EL (cell line): ENCODE measurements at regions not wholly inside any gene's neighbourhood (a gene's known extent, or its start where the extent isn't known, plus 50 kb on each side); places are given as distances from the start of the nearest gene placed in this dataset.

Experiments used
- DNase-seq: peaks from one replicate; pipeline ENCODE4 v3.0.0-alpha.2; 2016

DNA sequence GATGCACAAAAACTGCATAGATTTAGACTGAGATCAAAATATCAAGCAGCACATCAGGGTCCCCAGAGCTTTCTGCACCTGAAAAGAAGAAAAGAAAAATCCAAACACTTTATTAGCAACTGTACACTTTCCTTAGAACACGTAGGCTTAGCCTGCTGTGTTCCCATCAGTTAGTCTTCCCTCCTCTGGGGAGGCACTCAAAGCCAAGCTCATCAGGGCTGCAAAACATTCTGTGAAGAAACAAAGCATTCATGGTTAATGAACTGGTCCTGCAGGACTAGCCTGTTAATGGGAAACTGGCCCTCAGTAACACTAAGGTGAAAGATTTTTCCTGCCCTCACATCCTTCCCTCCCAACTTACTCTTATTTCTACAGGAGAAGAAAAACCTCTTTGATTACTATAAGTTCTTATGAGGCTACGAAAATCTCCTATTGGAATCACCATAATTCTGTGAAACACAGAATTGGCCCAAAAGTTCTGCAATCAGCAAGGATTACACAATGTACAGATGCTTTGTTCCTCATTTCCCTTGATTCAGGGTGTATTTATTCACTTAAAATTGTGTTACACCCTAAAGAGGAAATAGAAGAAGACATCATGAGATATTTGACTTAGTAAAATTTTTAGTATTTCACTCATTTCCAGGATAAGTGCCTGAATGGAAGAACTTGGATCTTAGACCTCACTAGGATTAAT lies 901.0 kb upstream of the MAP3K7 start:
- DNase-seq, result no peak

DNA sequence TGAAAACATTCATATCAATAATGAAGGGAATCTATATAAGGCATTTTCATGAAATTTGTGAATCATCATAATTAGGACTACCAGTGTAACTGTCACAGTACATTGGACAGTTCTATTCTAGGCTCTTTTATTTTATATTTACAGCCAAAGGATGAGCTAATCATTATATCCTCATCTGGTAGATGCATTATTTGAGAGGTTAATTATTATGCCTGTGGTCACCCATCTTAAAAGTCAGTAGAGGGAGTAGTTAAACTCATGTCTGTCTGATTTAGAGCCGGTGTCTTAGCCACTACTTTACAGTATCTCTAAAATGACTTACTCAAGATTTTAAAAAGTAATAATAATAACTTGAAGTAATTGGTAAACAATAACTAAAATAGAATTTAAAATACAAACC lies 899.3 kb upstream of the MAP3K7 start:
- DNase-seq, result no peak

DNA sequence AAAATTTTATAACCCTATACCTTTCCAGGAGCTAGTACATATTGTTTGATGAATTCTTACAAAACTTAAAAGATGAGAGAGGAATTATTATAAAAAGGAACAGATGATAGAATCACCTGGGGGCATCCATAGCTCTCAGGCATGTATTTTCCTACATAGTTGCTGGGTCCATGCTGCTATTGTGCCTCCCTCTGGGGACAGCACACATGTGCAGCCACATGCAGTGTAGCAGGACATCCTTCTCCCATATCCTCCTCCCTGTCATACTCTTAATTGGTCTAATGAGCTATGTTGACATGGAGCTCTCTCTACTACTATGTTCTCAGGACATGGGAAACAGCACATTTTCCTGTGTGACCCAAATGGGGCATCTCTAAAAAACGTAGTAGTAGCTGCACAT lies 898.2 kb upstream of the MAP3K7 start:
- no peak for DNase-seq

DNA sequence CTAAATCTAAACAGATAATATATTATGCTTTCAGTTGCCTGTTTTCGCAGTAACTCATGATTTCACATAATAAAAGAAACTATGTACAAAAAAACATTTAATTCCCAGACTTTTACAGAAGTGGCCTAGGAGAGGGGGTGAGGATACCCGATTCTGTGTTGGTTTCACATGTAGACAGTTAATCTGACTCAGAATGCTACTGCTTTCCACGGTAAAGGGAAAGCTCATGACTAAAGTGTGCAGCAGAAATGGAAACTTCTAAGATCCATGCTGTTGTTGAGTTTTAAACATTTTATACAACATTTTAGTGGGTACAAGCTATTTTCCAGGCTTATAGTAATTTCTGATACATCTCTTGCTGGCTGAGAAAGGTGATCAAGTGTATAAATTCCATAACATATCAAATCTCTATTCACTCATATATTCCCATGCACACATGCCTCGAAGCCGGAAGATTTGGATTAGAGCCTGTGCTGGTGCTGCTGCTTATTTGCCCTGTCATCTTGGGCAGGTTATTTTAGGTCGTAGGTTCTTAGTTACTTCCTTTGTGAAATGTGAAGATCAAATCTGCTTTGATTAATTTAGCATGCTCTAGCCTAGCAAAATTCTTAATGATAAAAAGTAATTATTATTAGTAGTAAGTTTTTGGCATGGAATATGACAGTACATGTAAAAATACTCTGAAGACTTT lies 896.7 kb upstream of the MAP3K7 start:
- no peak for DNase-seq

DNA sequence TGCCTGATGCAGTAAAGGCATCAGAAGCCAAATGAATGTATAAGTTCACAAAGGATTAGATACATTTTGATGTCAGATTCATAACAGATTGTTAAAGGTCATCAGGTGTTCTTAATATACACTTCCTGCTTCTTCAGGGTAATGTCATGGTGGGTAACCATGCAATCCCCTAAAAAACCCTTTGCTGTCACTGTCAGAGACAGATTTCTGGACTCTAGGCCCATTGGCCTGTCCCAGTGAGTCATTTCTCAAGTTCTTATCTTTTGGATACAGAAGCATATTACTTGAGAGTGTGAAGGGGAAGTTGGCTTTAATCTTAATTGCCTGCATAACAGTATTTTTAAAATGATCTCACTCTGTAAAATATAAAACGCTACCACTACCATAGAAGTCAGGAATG lies 895.6 kb upstream of the MAP3K7 start:
- no peak for DNase-seq

DNA sequence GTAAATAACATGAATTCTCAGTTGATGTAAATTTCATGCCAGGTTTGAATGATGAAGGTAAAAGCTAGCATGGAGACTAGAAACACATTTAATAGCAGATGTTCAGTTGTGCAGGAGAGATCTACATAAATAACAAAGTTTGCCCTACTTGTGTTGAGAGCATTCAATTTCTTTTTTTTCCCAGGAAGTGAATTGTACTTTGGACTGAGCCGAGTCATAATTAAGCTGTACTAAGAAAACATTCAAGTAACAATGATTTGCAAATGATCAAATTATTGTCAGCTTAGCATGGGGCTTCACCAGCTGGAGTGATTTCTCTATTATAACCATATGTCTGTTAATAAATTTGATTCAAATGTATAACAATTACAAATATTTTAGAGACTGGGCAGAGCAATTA lies 893.5 kb upstream of the MAP3K7 start:
- DNase-seq, result no peak

DNA sequence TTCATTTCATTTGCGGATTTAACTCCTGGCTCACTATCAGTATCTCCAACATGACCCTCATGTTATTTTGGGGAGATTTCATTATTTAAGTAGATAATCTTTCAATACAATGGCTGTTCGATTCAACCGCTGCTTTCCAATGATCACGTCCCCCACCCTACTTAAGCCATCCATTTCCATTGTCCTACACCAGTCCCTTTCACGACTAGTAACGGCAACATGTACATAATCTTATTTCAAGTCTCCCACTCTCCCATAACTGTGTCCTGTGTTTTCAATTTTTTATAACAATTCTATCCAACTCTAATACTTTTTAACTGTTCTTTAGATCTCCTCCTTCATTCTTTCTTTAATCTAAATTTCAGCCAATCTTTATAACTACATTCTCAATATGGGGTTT lies 890.8 kb upstream of the MAP3K7 start:
- DNase-seq, result no peak

DNA sequence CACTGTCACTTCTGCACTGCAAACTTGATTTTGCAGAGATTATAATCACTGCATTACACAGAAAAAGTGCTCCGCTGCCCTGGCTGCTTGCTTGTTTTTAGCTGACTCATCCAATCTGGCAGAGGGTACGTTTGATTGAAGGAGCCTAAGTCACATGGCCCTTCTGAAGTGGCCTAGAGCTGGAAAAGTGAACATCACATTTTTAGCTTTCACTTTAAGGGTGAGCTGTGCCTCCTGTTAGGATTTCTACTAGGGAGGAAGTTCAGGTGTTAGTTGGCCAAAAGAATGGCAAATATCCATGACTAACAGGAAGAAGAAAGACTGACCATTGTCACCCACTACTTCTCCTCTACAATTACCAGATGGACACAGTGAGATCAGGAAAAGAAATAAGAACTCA lies 889.1 kb upstream of the MAP3K7 start:
- peak; percentile 0 for DNase-seq

DNA sequence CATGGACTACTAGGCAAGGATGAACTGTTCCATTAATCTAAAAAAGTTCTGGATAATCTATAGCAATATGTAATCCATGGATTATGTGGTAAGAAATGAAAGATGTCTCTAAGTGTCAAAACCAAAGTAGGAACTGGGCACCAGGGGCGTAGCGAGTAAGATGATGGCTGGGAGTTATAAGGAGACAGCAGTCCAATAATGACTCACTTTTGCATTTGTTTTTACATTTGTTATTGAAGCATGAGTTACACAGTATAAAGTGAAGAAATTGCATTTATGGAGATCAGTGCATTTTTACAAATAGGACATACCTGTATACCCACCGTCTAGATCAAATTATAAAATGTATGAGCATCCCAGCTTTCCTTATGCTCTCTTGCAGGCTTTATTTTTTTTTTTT lies 878.5 kb upstream of the MAP3K7 start:
- no peak for DNase-seq

DNA sequence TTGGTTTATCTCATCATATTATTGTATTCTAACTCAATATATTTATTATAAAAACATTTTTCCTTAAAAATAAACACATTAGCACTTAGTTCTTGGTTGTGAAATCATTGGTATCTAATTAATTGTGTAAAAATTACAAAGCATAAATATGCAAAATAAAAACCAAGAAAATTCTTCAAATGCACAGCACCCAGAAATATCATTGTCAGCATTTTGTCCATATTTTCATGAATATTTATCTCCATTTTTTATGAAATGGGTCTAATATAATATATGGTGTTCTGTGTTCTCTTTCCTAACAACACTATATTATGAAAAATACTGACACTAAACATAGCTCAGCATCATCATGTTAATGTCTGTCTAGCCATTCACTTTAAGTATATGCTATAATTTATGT lies 877.8 kb upstream of the MAP3K7 start:
- DNase-seq, result no peak

DNA sequence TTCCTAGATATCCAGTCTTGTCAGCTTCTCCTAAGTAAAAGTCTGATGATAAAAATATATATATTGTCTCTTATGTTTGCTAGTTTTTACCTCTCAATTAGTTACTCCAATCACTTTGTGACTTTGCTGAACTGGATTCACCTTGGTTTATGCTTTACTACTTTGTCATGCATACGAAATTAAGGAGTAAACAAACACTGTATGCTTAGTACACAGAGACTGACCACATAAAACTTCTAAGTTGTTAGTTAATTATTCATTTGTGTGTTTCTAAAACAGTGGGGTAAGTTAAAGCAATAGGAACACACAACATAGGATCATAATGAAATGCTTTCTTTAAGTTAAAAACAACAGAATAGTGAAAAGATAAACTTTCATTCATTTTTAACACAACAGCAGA lies 877.3 kb upstream of the MAP3K7 start:
- DNase-seq, result no peak

DNA sequence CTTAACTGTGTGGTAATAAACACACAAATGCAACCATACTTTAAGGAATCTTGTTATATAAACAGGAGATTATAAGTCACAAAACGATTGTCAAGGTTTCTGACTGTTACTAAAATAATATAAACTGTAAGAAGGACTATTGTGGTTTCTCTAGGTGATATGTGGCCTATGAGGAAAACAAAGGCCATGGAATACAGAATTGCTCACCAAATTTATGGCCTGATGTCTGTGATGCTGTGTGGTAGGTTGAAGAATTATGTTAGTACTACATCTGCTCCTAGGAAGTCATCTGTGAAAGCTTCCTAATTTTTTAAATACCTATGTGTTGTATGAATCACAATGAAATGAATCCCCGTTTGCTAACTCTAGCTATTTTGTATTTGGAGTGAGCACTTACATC lies 875.4 kb upstream of the MAP3K7 start:
- DNase-seq, result no peak

DNA sequence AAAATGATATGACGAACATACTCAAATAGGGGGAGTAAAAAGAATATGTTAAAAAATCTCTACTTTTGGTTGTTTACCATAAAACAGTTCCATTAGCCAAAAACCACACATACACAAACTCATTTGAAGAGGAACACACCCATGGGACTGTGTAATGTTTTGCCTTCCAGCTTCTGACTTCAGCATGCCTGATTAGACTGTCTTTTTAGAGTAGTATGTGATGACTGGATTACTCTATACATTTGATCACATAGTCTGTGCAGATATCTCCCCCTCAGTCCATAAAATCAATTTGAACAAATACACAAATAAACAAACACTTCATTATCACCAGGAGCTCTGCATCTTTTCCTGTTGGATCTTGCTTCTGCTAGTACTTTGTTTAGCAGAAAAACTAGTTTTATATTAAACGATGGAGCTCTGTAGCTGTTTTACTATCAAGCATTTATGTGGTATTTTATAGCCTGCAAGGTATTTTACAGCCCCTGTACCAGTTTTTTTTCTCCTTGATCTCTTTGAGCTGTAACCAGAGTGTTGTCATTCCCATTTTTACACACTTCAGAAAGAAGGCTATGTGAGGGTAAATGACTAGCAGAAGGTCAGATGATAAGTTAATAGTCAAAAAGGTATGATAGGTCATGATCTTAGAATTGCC lies 866.5 kb upstream of the MAP3K7 start:
- DNase-seq, result no peak

DNA sequence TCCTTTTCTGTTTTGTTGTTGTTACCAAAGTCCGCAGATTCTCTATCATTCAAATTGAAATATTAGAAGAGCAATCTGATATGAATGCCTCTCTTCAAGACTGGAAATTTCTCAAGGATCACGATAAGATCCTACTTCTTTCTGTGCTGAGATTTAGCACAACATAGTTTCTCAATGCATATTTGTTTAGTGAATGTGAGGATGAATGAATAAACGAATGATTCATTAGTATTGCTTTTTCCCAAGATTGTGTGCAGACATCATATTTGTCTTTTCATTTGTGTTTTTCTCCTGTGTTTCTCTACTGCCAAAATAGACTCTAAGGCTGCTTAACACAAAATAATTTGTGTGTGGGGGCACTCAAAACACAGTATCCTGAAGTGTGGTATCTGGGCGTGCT lies 862.7 kb upstream of the MAP3K7 start:
- no peak for DNase-seq

DNA sequence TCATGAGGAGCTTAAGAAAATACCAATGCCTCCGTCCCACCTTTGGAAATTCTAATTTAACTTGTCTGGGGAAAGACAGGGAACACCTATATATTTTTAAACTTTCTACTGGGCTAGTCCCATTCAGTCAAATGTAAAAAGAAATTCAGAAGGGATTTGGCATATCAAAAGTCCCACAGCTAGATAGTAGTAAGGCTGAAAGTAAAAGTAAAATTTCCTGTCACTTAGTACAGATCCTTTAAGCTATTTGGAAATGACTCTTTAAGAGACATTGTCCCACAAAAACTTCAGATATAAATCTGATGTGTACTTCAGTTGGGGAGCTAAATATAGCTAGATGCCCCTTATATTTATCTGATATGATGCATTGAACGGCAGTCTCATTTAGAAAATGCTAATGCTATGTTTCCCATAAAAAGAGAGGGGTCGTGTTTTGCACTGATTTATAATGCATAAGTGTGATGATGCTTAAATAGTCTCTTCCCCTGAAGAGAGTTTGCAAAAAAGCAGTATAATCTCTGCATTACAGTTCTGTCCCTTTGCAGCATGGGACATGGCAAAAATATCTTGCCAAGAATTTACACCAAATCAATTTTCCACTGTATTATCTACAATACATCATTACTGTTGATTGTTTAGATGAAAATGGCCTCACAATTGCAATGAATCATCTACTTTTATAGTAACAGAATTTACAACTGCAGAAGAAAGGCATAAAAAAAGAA lies 860.8 kb upstream of the MAP3K7 start:
- no peak for DNase-seq

DNA sequence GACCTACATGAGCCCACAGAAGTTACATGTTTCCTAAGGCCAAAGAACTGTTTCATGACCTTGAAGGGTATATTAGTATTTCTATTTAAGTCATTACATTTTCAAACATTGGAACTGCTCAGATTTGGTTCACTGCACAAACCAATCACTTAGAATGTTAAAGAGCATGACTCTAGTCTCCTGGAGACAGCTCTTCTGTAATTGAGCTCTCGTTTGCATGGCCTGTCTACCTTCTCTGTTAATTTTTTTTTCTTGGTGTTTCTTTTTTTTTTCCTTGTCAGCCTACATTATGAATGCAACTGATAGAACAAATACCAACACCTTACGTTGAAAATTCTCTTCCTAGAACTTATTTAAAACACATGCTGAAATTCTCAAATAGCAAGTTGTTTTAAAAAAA lies 860.2 kb upstream of the MAP3K7 start:
- DNase-seq, result no peak

DNA sequence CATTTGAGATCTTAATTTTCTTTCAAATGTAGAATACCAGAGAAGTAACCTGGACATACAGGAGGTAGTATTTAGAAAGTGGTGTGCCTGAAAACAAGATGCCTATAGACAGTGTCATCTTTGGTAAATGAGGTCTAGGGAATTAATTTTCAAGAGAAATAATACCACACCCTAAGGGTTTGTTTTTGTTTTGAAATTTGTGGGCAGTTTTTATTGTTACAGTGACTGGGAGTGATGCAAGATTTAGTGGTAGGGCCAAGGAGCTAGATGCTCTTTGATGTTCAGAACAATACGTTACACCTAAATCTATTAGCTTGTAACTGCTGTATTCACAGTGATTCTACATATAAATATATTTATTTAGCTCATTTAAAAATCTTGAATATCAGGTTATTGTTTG lies 856.5 kb upstream of the MAP3K7 start:
- DNase-seq, result no peak

DNA sequence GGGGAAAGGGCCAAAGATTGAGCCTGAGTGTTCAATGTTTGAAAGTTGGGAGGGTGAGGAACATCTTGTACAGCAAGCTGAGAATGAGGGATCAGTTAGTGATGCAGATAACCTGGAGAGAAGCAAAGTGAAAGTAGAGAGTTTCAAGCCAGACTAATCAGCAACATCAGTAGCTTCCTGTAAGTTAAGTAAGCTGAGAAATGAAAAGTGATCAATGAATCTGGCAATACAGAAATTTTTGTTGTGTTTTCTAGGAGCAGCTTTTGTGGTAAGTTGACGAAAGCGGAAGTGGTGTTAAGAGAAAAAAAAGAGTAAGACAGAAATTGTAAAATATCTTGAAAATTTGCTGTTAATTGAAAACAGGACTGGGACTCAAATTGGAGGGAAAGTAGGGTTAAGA lies 855.5 kb upstream of the MAP3K7 start:
- DNase-seq, result no peak

DNA sequence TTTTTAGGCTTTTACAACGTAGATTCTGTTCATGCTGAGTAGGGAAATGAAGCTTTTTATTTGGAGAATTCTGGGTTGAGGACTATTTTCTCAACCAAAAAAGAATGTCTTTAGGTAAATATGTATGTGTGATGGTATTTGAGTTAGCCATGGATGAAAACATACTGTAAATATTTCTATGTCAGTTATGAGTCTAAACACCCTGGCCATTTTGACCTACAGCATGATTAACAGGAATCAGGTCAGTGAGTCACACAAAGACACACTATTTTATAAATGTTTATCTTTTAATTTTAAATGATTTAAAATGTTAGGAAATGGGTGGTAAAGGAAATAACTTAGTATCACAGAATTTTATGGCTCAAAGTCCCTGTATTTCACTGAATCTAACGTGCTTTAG lies 851.7 kb upstream of the MAP3K7 start:
- no peak for DNase-seq

DNA sequence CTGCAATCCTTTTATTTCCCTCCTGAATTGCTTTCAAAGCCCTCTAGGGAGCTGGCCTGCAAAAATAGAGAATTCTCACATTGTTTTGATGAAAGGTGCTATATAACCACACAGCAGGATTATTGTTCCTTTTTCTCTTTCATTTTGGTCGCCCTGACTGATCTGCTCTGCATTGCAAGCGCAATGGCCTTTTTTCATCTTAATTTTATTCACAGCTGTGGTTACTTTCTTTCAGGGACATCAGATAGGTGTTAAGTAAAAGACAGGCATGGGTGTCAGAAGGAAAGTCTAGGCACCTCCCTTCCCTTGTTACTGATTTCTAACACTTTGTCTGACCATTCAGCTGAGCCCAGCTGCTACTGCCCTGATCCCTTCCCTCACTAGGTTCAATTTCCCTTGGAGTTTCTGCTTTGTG lies 850.5 kb upstream of the MAP3K7 start:
- DNase-seq, result no peak

DNA sequence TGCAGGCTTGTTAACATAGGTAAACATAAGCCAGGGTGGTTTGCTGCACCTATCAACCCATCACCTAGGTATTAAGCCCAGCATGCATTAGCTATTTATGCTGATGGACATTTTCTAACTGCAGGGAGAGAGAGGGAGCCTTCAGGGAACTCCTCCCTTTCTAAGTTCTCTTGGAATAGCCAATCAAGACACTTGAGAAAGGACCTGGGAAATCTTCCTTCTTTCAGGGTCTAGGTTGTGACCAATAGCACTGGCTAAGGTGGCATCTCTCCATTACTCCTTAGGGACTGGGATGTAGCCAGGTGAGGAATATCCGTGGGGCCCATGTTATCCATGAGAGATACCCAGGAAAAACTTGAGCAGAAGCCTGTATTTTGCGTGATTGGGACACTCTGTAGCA lies 849.6 kb upstream of the MAP3K7 start:
- no peak for DNase-seq

DNA sequence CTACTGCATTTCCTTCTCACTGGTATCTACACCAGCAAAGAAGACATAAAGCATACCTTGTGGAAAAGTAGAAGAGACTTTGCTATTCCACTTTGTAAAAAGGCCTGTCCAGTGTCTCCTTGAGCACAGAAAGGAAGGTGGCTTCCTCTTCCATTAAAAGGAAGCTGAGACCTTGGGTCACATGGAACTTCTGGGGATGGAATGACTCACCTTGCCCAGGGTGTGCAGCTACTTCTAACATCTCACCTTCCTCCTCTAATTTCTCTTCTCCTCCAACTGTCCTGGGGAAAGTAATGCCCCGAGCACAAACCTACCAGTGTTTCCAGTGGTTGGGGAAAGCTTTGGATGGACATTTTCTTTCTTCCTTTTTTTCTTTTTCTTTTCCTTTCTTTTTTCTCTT lies 848.8 kb upstream of the MAP3K7 start:
- no peak for DNase-seq

DNA sequence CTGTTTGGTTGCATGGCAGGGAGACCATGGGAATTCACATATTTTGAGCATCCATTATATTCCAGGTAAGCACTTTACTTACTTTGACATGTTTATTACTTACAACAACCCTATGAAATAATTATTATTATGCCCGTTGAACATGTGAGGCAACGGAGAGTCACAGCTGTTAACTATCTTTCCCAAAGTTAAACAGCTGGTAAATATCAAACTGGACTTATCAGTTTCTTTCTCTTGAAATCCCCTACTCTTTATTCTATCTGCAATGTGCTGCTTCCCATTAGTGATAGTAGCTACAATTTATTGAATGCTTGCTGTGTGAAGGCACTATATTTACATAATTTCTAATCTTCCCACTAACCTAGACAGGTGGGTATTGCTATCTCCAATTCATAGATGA lies 847.7 kb upstream of the MAP3K7 start:
- no peak for DNase-seq
